HUDEP-2 (cell line): ENCODE measurements at regions not wholly inside any gene's neighbourhood (a gene's known extent, or its start where the extent isn't known, plus 50 kb on each side); places are given as distances from the start of the nearest gene placed in this dataset.
"Not testable (repeated sequence)": the region's sequence is repeated elsewhere in the genome, so short reads cannot be mapped to it uniquely, and the experiment has no call there.

Source experiments
- DNase-seq, 76 experiments: peaks; one replicate each; lab custom pipeline; 2025; ENCODE audit not compliant: unreplicated experiment in 76 of 76; lab: John Stamatoyannopoulos, UW

DNA sequence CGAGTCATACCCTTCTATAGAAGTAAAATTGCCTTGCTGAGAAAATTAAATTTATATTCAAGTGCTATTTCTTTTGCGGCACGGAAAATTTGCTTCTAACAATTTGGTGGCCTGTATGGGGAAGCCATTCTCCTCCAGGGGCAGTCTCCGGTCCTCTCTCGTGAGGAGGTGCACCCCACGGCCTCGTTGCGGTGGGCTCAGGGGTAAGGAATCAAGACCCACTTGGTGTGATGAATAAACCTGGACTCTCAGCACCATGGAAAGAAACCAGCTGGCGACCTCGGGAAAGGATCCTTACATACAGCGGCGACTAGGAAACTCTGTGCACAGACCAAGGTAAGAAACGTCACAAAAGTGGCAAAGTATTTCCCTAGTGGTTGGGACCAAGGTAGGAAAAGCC is 252.9 kb downstream of the DPY19L2 start:
- DNase-seq: no peak

DNA sequence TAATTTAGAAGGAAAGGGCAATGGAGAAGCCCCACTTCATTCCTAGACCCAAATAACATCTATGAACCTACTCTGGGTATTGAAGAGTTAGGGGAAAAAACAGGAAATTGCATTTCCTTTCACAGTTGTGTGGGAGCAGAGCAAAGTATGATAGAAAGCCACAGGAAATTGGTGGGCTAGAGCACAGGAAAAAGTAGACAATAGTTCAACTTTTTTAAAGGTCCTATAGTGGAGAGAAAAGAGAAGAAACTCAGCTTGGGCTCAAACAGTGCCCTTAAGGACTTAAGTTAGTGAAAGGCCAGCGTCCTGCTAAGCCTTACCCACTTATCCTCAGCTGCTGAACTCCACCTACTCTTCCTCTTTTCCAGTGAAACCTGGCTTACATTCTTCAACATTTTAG is 258.1 kb downstream of the DPY19L2 start:
- no peak for DNase-seq

DNA sequence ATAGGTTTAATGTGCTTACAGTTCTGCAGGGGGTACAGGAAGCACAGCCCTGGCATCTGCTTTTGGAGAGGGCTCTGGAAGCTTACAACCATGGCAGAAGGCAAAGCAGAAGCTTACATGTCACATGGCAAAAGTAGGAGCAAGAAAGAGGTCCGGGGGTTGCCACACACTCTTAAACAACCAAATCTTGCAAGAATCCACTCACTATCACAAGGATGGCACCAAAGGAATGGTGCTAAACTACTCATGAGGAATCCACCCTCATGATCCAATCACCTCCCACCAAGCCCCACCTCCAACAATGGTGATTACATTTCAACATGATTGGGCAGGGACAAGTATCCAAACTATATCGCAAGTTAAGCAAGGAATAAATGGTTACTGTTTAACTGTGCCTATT is 255.8 kb upstream of the AVPR1A start:
- no peak for DNase-seq

- no peak for DNase-seq
These were observed 253.6 kb upstream of the AVPR1A start for GRCh38 chr12:63404611-63405010.

- DNase-seq: no peak
These were observed 252.3 kb upstream of the AVPR1A start for GRCh38 chr12:63403256-63403655.

DNA sequence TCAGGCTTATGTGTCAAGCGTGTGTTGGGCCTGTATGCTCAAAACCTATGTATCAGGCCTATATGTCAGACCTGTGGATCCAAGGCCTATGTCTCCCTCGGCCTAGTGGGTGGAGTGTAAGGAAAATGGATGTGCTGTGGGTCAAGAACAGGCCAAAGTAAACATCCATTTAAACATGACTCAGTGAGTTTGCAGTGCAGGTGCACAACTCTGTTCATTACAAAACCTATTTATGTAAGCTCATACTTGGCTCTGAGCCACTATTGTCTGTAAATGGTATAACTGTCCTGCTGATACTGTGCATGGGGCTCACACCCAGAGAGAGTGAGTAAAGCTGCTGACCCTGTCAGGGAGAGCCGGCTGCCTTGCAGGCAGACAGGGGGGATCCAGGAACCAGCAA is 249.7 kb upstream of the AVPR1A start:
- DNase-seq: no peak

DNA sequence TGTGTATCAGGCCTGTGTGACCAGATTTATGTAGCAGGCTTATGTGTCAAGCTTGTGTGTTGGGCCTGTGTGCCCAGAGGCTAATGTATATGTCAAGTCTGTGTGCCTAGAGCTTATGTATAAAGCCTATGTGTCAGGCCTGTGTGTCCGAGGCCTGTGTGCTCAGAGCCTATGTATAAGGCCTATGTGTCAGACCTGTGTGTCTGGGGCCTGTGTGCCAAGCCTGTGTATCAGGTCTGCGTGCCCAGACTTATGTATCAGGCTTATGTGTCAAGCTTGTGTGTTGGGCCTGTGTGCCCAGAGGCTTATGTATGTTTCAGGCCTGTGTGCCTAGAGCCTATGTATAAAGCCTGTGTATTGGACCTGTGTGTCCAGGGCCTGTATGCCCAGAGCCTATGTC is 249.3 kb upstream of the AVPR1A start:
- DNase-seq: no peak

DNA sequence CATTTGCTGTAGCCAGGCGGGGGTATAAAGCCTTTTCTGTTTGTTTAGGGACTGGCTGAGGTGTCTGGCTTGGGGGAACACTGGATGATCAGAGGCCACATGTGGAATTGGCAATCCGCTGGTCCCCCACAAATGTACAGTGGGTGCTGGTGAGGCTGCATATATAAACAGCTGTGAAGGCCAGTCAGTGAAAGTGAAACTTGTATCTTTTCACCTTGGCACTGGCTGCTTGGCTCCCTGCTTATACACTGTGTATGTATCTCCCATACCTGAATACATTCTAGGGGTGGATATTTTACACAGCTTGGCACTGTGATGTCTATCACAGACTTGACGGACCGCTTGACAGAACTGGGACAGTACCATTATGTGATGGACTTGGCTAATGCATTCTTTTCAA is 246.8 kb upstream of the AVPR1A start:
- DNase-seq: no peak

DNA sequence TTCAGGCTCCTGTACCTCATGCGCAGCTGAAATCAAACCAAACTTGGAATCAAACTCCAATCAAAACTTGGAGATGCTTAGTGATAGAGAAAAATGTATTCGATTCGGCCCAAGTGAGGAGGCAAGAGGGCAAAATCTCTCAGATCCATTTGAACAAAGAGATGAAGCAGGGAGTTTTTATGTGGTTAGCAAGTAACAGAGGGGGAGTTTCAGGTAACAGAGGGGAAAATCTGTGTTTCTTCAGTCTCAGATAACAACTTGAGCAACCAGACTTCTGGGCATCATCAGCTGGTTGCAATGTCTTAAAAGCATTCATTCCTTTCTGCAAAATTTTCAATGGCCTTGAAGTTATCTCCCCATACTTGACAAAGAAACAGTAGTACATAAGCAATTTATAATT is 245.1 kb upstream of the AVPR1A start:
- no peak for DNase-seq

DNA sequence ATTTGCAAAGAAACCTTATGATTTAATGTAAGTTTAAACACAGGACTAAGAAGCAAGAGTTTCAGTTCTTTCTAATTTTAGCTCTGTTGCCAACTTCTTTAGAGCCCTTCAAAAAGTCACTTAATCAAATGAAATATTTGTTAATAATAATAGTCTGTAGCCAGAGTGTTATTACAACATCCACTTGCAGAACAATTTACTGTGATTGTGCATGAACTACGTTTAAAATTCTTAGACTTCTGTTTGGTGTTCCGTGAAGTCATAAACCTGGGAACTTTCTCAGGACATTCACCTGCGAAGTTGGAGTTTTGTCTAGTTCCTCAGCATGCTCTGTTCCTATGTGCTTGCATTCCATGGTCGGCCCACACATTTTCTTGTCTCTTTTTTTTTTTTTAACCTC is 244.0 kb upstream of the AVPR1A start:
- no peak for DNase-seq

- no peak for DNase-seq
These were observed 243.3 kb upstream of the AVPR1A start for GRCh38 chr12:63394349-63394748.

DNA sequence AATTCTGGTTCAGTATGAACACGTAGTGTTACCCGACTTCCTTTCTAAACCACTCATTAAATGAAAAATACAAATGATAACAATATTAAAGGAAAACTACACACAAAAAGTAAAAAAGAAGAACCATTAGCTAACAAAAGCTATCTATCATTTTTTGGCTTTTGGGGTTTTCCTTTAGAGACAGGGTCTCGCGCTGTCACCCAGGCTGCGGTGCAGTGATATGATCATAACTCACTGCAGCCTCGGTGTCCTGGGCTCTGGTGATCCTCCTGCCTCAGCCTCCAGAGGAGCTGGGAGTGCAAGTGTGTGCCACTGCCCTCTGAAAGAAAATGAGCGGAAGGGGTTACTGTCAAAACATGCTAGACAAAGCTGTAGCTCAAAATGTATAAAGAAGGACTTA is 238.2 kb upstream of the AVPR1A start:
- no peak for DNase-seq

GRCh38 chr12:63387771-63388170 is 236.8 kb upstream of the AVPR1A start:
- DNase-seq: no peak

- no peak for DNase-seq
These were observed 231.9 kb upstream of the AVPR1A start for GRCh38 chr12:63382930-63383329.

DNA sequence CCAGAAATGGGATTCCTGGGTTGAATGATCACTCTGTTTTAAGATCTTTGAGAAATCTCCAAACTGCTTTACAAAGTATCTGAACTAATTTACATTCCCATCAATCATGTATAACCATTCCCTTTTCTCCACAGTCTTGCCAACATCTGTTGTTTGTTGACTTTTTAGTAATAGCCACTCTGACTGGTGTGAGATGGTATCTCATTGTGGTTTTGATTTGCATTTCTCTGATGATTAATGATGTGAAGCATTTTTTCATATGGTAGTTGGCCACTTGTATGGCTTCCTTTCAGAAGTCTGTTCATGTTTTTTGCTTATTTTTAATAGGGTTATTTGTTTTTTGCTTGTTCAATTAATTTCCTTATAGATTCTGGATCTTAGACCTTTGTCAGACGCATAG is 211.8 kb upstream of the AVPR1A start:
- DNase-seq: no peak

DNA sequence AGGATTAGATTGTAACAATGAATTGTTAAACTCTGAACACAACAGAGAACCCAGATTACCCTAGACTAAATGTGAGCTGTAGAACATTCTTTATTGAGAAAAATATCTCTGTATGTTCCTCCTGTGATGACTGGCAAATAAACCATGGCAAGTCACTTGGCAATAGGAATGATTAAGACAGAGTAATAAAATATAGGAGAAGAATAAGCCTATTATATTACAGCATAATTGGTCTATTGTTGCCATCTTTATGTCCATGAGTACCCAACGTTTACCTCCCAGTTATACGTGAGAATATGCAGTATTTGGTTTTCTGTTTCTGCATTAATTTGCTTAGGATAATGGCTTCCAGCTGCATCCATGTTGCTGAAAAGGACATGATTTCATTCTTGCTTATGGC is 211.2 kb upstream of the AVPR1A start:
- no peak for DNase-seq

DNA sequence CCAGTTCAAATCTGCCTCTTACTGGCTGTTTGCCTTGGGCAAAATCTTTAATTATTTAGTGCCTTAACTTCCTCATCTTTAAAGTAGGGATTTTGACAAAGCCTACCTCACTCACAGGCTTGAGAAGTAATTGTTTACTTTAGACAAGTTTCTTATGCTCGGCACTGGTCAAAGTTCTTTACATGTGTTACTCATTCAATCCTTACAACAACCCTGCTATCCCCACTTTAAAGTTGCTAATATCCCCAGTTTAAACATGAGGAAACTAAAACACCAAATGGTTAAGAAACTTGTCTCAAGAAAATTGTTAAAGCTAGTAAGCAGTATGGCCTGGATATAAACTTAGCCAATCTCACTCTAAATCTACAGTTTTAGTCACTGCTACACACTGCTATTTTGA is 204.0 kb upstream of the AVPR1A start:
- DNase-seq: no peak

DNA sequence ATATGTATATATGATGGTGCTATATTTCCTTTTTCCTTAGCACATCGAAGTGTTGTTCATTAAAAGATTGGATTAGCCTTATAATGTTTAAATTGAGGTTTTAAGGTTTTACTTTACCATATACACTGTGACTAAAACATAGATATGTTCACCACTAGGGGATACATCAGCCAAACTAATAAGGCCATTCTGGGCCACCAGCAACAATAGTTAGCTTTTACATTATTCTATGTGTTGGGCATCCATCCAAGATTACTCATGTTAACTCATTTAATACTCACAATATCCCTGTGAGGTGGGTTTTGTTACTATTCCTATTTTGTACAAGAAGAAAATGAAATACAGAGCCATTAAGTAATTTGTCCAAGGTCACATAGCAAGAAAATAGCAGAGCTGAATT is 202.6 kb upstream of the AVPR1A start:
- no peak for DNase-seq

DNA sequence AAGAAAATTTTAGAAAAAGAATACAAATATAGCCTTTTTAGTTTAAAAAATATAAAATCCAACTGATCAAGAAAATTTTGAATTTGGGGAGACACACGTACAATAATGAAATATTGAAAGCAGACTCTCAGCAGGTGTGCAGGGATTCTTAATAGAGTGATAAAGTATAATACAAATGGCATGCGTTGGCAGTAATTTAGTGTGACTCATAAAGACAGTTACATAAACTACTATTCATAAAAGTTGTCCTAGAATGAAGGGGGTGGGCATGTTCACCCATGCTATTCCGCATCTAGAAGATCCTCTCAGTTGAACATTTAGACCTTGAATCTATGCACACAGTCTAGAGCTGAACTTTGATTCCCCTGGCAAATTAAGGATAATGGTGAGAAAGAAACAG is 200.4 kb upstream of the AVPR1A start:
- DNase-seq: no peak

DNA sequence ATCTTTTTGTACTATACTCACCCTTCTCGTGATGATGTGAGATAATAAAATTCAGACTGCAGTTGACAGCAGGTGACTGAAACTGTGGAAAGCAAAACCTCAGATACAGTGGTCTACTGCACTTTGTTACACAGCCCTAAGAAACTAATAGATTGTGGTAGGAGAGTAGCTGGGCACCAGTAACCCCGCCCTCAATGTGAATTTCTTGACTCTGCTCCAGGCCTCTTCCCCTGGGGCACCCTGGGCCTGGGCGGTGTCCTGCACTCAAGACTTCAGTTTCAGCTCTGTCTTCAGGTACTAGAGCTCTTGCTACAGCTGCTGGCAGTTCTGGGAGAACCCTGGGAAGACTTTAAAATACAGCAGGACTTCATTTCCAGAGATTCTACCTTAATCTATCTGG is 197.6 kb upstream of the AVPR1A start:
- no peak for DNase-seq

- DNase-seq: not testable (repeated sequence)
These were observed 186.2 kb upstream of the AVPR1A start for GRCh38 chr12:63337158-63337557.

GRCh38 chr12:63326260-63326659 is 175.3 kb upstream of the AVPR1A start:
- DNase-seq: no peak

GRCh38 chr12:63325757-63326156 is 174.8 kb upstream of the AVPR1A start:
- DNase-seq: no peak

DNA sequence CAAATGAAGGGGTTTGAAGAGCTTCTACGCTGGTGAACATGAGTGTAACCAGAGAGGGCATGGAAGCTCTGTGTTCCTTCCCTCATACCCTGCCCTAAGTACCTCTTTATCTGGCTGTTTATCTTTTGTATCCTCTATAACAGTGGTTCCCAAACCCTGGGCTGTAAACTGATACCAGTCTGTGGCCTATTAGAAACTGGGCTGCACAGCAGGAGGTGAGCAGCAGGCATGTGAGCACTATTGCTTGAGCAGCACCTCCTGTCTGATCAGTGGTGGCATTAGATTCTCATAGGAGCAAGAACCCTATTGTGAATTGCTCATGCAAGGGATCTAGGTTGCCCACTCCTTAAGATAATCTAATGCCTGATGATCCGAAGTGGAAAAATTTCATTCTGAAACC is 172.9 kb upstream of the AVPR1A start:
- DNase-seq: no peak
